NB4 (cell line): ENCODE measurements at regions not wholly inside any gene's neighbourhood (a gene's known extent, or its start where the extent isn't known, plus 50 kb on each side); places are given as distances from the start of the nearest gene placed in this dataset.

Experiments used
- CTCF ChIP-seq: IDR thresholded peaks from one replicate; pipeline ENCODE4 v1.5.1; 2012; ENCODE audit warnings: low read depth, low read length
- TF ChIP-seq, protein P1 (sequence below): IDR thresholded peaks from 2 replicates; pipeline ENCODE4 v1.6.1; 2011; ENCODE audit warnings: low read depth, low read length

DNA sequence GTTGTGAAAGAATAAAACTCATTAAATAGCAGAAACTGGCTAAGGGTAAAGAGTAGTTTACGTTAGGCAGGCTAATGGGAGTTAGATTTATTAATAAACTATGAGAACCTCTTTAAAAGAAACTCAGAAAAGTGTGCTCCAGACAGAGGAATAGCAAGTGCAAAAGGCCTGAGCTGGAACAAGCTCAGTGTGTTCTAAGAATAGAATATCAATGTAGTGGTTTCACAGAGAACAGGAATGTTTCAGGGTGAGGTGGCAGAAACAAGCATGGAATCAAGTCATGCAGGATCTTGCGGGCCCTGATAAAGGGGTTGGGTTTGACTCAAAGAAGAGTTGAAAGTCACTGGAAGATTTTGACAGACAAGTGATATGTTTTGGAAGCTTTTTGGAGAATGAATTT is 164.0 kb upstream of the HS3ST3A1 start:
- no peak for TF ChIP-seq CTCF
- TF ChIP-seq, protein P1, sequence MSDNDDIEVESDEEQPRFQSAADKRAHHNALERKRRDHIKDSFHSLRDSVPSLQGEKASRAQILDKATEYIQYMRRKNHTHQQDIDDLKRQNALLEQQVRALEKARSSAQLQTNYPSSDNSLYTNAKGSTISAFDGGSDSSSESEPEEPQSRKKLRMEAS: no peak
